H9 (cell line): ENCODE measurements at regions not wholly inside any gene's neighbourhood (a gene's known extent, or its start where the extent isn't known, plus 50 kb on each side); places are given as distances from the start of the nearest gene placed in this dataset.

ENCODE experiments used
- DNase-seq: peaks from one replicate; pipeline ENCODE4 v3.0.0-alpha.2; 2017
- H2AFZ ChIP-seq: one replicate; pipeline ENCODE4 v1.6.1; 2013; ENCODE audit warnings: mild to moderate bottlenecking, low read length, control low read depth, moderate library complexity
- H2AK5ac ChIP-seq: 2 replicates; pipeline ENCODE4 v1.6.1; 2013; ENCODE audit warnings: low read length, control low read depth, mixed read lengths; ENCODE audit not compliant: insufficient read length
- H2BK120ac ChIP-seq: one replicate; pipeline ENCODE4 v1.6.1; 2013; ENCODE audit warnings: low read depth, mild to moderate bottlenecking, low read length, control low read depth, inconsistent platforms; ENCODE audit not compliant: poor library complexity, severe bottlenecking
- H2BK12ac ChIP-seq: 2 replicates; pipeline ENCODE4 v1.6.1; 2013; ENCODE audit warnings: low read length, control low read depth, mixed read lengths, low read depth; ENCODE audit not compliant: insufficient read length
- H2BK15ac ChIP-seq: 2 replicates; pipeline ENCODE4 v1.6.1; 2013; ENCODE audit warnings: low read depth, low read length, control low read depth
- H2BK20ac ChIP-seq: one replicate; pipeline ENCODE4 v1.6.1; 2013; ENCODE audit warnings: low read depth, mild to moderate bottlenecking, low read length, control low read depth, inconsistent platforms; ENCODE audit not compliant: poor library complexity, severe bottlenecking
- H2BK5ac ChIP-seq: 2 replicates; pipeline ENCODE4 v1.6.1; 2013; ENCODE audit warnings: low read length, control low read depth, mixed read lengths; ENCODE audit not compliant: insufficient read length
- H3K14ac ChIP-seq: 2 replicates; pipeline ENCODE4 v1.6.1; 2013; ENCODE audit warnings: low read length, control low read depth; ENCODE audit not compliant: insufficient read depth
- H3K18ac ChIP-seq: 2 replicates; pipeline ENCODE4 v1.6.1; 2013; ENCODE audit warnings: low read depth, mild to moderate bottlenecking, mixed read lengths, low read length, control low read depth; ENCODE audit not compliant: insufficient read length
- H3K23ac ChIP-seq: 2 replicates; pipeline ENCODE4 v1.6.1; 2013; ENCODE audit warnings: low read length, control low read depth, mixed read lengths, low read depth; ENCODE audit not compliant: insufficient read length
- H3K23me2 ChIP-seq: 2 replicates; pipeline ENCODE4 v1.6.1; 2013; ENCODE audit warnings: low read depth, mild to moderate bottlenecking, mixed read lengths, low read length, control low read depth; ENCODE audit not compliant: insufficient read length, poor library complexity, severe bottlenecking
- H3K27ac ChIP-seq: 2 replicates; pipeline ENCODE4 v1.5.1; 2013; ENCODE audit warnings: low read length, control low read depth, mixed read lengths, low read depth; ENCODE audit not compliant: insufficient read length
- H3K27me3 ChIP-seq: 2 replicates; pipeline ENCODE4 v1.6.1; 2013; ENCODE audit warnings: low read length, control low read depth, inconsistent platforms; ENCODE audit not compliant: insufficient read depth
- H3K4ac ChIP-seq: 2 replicates; pipeline ENCODE4 v1.6.1; 2013; ENCODE audit warnings: low read depth, mild to moderate bottlenecking, control low read depth, inconsistent platforms, low read length, moderate library complexity
- H3K4me1 ChIP-seq: 2 replicates; pipeline ENCODE4 v1.6.1; 2013; ENCODE audit warnings: low read length, control low read depth, inconsistent platforms; ENCODE audit not compliant: insufficient read depth
- H3K4me2 ChIP-seq: 2 replicates; pipeline ENCODE4 v1.6.1; 2013; ENCODE audit warnings: low read length, control low read depth, mixed read lengths; ENCODE audit not compliant: insufficient read length, insufficient read depth
- H3K56ac ChIP-seq: 2 replicates; pipeline ENCODE4 v1.6.1; 2013; ENCODE audit warnings: low read depth, mild to moderate bottlenecking, mixed read lengths, low read length, control low read depth; ENCODE audit not compliant: insufficient read length
- H3K79me1 ChIP-seq: 2 replicates; pipeline ENCODE4 v1.6.1; 2013; ENCODE audit warnings: low read depth, mild to moderate bottlenecking, moderate library complexity, low read length, control low read depth, inconsistent platforms; ENCODE audit not compliant: insufficient read depth, poor library complexity, severe bottlenecking
- H3K79me2 ChIP-seq: 2 replicates; pipeline ENCODE4 v1.6.1; 2013; ENCODE audit warnings: low read length, control low read depth, inconsistent platforms; ENCODE audit not compliant: insufficient read depth
- H3K9ac ChIP-seq: 2 replicates; pipeline ENCODE4 v1.6.1; 2013; ENCODE audit warnings: low read length, control low read depth, mixed read lengths; ENCODE audit not compliant: insufficient read length; ENCODE audit errors: extremely low read depth
- H3K9me3 ChIP-seq: one replicate; pipeline ENCODE4 v1.6.1; 2013; ENCODE audit warnings: low read depth, low read length, inconsistent platforms; ENCODE audit not compliant: control insufficient read depth
- H3T11ph ChIP-seq: one replicate; pipeline ENCODE4 v1.6.1; 2013; ENCODE audit warnings: mild to moderate bottlenecking, low read length, control low read depth, inconsistent platforms
- H4K20me1 ChIP-seq: one replicate; pipeline ENCODE4 v1.6.1; 2013; ENCODE audit not compliant: control insufficient read depth, insufficient read length, insufficient read depth
- H4K5ac ChIP-seq: 2 replicates; pipeline ENCODE4 v1.6.1; 2013; ENCODE audit warnings: low read depth, mild to moderate bottlenecking, mixed read lengths, low read length, control low read depth; ENCODE audit not compliant: insufficient read length
- H4K8ac ChIP-seq: replicated peaks from 2 replicates; pipeline ENCODE4 v1.6.1; 2013; ENCODE audit warnings: low read length, control low read depth, mixed read lengths, low read depth; ENCODE audit not compliant: insufficient read length
- H4K91ac ChIP-seq: 2 replicates; pipeline ENCODE4 v1.6.1; 2013; ENCODE audit warnings: low read depth, mild to moderate bottlenecking, moderate library complexity, mixed read lengths, low read length, control low read depth; ENCODE audit not compliant: insufficient read length
- H3K27ac Mint-ChIP-seq, 3 experiments: 2 replicates in 2 of 3; 3 replicates in 1 of 3; pipeline ENCODE4 v1.8.0; 2020 to 2021; ENCODE audit warnings: mixed read lengths in 3 of 3, mild to moderate bottlenecking in 1 of 3, moderate library complexity in 1 of 3
- H3K27me3 Mint-ChIP-seq: 2 replicates; pipeline ENCODE4 v1.8.0; 2021; ENCODE audit warnings: low read depth, mild to moderate bottlenecking, moderate library complexity, mixed read lengths
- H3K36me3 Mint-ChIP-seq, 3 experiments: 2 replicates in 2 of 3; 3 replicates in 1 of 3; pipeline ENCODE4 v1.8.0; 2020 to 2021; ENCODE audit warnings: low read depth in 3 of 3, mixed read lengths in 3 of 3; ENCODE audit not compliant: insufficient read depth in 1 of 3
- H3K4me1 Mint-ChIP-seq, 2 experiments: 2 replicates each; pipeline ENCODE4 v1.8.0; 2020; ENCODE audit warnings: mixed read lengths in 2 of 2
- H3K4me3 Mint-ChIP-seq, 2 experiments: 2 replicates in 1 of 2; 3 replicates in 1 of 2; pipeline ENCODE4 v1.8.0; 2020 to 2021; ENCODE audit warnings: mild to moderate bottlenecking in 2 of 2, mixed read lengths in 2 of 2, moderate library complexity in 1 of 2
- H3K9me3 Mint-ChIP-seq, 2 experiments: 2 replicates in 1 of 2; 3 replicates in 1 of 2; pipeline ENCODE4 v1.8.0; 2020; ENCODE audit warnings: mild to moderate bottlenecking in 2 of 2, mixed read lengths in 2 of 2, moderate library complexity in 1 of 2
- WGBS: extraction: QIAGEN DNeasy Blood & Tissue Kit; methylation state at CpG from one replicate; pipeline ENCODE4 v1.1.7; 2013; ENCODE audit warnings: missing lambda C conversion rate, low lambda C conversion rate, mixed read lengths; ENCODE audit not compliant: insufficient read length; ENCODE audit errors: extremely low coverage; 5-methylcytosine and 5-hydroxymethylcytosine counted together
- TF ChIP-seq, protein P1 (sequence below): fragments of 200-600 bp; sonication (generic); conservative IDR thresholded peaks from 3 replicates; pipeline ENCODE4 v1.8.0; 2021; ENCODE audit warnings: antibody characterized with exemption, mild to moderate bottlenecking

DNA sequence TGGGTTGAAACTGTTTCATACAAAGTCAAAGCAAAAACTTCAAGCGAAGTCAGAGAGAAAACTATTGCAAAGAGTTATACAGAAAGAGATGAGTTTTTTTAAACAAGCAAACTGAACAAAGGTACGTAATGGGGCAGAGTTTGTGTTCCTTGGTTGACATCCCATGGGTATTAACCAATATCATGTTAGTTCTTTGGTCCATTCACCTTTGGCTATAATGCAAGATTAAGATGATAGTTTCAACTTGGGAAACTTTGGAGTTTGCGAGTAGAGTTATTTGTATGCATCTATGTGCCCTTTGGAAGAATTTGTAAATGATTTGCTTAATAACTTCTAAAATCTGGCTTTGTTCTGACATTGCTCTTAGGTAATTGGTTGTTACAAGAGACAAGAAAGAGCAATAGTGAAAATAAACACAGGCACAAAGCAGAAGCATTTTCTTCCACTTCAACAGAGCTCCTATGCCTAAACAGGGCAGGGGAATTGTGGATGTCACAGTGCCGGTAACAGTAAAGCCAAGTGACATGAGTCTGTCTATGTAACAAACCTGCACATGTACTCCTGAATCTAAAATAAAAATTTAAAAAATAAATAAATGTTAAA lies 936.1 kb downstream of the SUCLG1 start:
- no peak for DNase-seq
- Histone ChIP-seq H3T11ph (no peak overlapping the region), H3K27ac (no peak overlapping the region), H3K4ac (no peak overlapping the region), H3K4me2 (no peak overlapping the region), H3K4me1 (no peaks in the 10 kb centered on the region), H3K18ac (no peak overlapping the region), H2AK5ac (no peak overlapping the region), H2BK12ac (no peak overlapping the region), H3K23me2 (no peaks in the 10 kb centered on the region), H3K23ac (no peak overlapping the region), H3K14ac (no peak overlapping the region), H2BK20ac (no peak overlapping the region), H3K9me3 (no peaks in the 10 kb centered on the region), H3K79me2 (no peaks in the 10 kb centered on the region), H3K27me3 (no peaks in the 10 kb centered on the region), H3K79me1 (no peaks in the 10 kb centered on the region), H2BK120ac (no peak overlapping the region), H2BK15ac (no peak overlapping the region), H2AFZ (no peak overlapping the region), H4K8ac (no peak overlapping the region), H4K5ac (no peak overlapping the region), H3K9ac (no peak overlapping the region), H3K56ac (no peak overlapping the region), H2BK5ac (no peak overlapping the region), H4K20me1 (no peaks in the 10 kb centered on the region), H4K91ac (no peak overlapping the region)
- H3K4me1 Mint-ChIP-seq = no peaks in the 10 kb centered on the region
- H3K27me3 Mint-ChIP-seq = no peaks in the 10 kb centered on the region
- H3K9me3 Mint-ChIP-seq = peaks cover 5 to 8% of the 10 kb centered on the region in 2 experiments
- H3K36me3 Mint-ChIP-seq = peaks cover 3 to 4% (median 3%) of the 10 kb centered on the region in 3 experiments
- WGBS = no CpG with 5 or more reads among the region's 4 CpGs
- TF ChIP-seq, protein P1, sequence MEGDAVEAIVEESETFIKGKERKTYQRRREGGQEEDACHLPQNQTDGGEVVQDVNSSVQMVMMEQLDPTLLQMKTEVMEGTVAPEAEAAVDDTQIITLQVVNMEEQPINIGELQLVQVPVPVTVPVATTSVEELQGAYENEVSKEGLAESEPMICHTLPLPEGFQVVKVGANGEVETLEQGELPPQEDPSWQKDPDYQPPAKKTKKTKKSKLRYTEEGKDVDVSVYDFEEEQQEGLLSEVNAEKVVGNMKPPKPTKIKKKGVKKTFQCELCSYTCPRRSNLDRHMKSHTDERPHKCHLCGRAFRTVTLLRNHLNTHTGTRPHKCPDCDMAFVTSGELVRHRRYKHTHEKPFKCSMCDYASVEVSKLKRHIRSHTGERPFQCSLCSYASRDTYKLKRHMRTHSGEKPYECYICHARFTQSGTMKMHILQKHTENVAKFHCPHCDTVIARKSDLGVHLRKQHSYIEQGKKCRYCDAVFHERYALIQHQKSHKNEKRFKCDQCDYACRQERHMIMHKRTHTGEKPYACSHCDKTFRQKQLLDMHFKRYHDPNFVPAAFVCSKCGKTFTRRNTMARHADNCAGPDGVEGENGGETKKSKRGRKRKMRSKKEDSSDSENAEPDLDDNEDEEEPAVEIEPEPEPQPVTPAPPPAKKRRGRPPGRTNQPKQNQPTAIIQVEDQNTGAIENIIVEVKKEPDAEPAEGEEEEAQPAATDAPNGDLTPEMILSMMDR = no peak
- no peak overlapping the region for H3K27ac Mint-ChIP-seq
- H3K4me3 Mint-ChIP-seq = no peak overlapping the region
